Non-pigmented ciliary epithelial cell (primary cell): ENCODE measurements at regions not wholly inside any gene's neighbourhood (a gene's known extent, or its start where the extent isn't known, plus 50 kb on each side); places are given as distances from the start of the nearest gene placed in this dataset.

Source experiments
- DNase-seq: peaks from one replicate; pipeline ENCODE4 v3.0.0-alpha.2; 2010; ENCODE audit warnings: low read depth

- DNase-seq, result no peak
These were observed 197.2 kb downstream of the RWDD3 start for GRCh38 chr1:95431235-95431634.

GRCh38 chr1:95435611-95436010, 201.6 kb downstream of the RWDD3 start:
- no peak for DNase-seq

DNA sequence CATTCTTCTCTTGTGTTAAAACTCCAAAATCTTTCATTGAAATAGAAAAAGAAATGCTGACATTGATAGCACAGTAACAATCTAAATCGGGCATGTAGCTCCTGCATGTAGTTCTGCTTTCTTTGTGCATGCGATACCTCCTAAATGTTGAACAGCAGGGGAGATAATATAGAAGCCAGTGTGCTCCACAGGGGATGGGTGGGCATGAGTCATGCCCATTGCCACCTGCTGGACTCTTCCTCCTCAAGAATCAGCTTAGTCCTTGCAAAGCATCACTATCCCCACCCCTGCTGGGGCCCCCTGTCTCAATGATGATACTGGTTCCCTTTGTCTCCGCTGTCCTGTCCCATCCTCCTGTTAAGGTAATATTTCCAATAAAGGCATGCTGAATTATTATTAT, 203.0 kb downstream of the RWDD3 start:
- DNase-seq, result no peak

GRCh38 chr1:95437781-95438180, 203.8 kb downstream of the RWDD3 start:
- DNase-seq, result no peak

DNA sequence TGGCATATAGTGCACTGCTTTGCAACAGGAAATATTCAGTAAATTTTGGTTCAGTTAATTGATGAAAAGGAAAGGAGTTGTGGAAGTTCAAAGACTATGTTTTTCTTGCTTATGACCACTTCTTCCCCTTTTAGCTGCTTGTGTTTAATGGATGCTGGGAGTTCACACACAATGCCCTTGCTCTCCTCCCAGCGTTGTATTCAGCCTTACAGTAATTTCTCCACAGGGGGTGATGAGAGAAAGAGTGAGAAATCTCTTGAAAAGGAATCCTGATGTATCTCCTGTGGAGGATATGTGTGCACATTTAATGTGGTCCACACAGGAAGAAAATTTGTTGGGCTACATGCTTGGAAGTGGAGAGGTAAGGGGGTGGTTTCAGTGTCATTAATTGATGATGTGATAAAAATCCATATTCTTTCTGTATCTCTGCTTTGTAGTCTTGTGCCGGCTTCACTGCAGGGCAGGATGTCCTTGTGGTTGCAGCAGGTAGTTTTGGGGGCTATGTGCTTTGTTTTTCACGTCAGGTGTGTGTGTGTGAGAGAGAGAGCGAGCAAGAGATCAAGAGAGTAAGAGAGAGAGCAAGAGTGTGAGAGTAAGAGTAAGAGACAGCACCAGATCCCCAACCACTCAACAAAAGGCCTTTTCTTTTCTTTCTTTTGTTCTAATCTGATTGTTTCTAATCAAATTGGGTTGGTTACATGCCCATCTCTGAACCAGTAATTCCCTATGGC, 204.4 kb downstream of the RWDD3 start:
- no peak for DNase-seq

GRCh38 chr1:95440511-95440910, 206.5 kb downstream of the RWDD3 start:
- no peak for DNase-seq

DNA sequence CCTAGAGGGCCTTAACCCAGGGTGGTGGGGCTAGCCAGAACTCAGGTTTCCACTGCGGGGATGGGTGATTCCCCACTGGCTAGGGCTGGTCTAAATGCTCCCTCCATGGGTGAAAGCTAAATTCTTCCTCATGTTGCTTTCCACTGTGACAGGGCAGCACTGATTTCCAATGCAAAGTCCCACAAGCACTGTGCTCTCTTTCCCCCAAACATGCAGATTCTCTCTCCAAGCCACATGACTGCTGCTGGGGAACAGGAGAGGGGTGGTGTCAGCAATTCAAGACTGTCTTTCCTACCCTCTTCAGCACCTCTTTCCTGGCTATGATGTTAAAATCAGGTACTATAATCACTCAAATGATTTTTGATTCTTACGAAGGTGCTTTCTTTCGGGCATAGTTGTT, 215.5 kb downstream of the RWDD3 start:
- no peak for DNase-seq

DNA sequence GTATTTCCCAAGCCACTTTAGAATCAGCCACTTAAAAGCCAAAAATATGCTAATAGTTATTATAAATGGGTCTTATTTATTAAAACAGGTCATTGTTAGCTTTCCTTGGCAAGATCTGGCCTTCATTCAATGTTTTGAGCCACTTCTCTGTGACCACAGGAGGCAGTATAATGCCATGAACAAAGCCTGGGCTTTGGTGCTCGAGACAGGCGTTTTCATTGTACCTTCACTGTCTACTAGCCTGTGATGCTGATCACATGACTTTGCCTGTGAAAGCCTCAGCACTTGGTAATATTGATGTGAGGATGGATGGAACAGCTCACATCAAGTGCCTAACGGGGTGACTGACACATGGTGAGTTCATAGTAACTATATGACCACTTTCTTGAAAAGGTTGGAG, 217.0 kb downstream of the RWDD3 start:
- DNase-seq, result no peak

GRCh38 chr1:95451904-95452303, 217.9 kb downstream of the RWDD3 start:
- no peak for DNase-seq

GRCh38 chr1:95453053-95453452, 219.0 kb downstream of the RWDD3 start:
- DNase-seq, result no peak

GRCh38 chr1:95467036-95467435, 233.0 kb downstream of the RWDD3 start:
- DNase-seq, result no peak

DNA sequence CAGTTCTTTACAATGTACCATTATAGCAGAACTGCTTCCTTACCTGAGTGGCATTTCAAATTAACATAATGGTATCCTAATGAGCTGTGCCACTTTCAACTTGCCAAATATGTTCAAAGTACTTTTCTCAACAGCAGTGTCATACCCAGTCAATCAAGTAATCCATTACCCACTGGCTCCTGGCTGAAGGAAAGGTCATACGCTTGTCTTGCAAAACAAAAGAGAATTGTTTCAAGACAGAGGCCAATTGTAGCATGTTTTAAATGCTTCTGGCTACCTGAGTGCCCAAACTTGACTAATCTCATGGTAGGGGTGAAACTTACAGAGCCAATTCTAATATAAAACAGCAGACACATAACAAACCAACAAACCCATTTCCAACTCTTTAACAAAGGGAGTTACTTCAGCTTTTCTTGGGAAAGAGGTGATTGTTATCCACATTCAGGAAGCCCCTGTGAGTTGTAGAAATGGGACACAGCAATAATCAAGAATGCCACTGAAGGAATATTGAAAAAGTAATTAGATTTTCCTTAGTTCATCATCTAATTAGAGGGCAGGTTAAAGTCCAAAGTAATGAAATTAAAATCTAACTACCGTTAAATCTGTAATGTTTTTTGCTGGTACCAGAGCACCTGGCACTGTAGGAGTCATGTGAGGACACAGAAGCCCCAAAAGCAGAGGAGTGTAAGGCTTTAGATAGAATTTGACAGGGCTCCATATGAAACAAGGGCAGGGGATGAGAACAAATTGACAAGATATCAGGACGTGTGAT, 241.9 kb downstream of the RWDD3 start:
- DNase-seq, result no peak

- no peak for DNase-seq
These were observed 262.3 kb downstream of the RWDD3 start for GRCh38 chr1:95496307-95496706.

GRCh38 chr1:95496773-95497172, 262.8 kb downstream of the RWDD3 start:
- DNase-seq, result no peak

GRCh38 chr1:95497566-95497965, 263.6 kb downstream of the RWDD3 start:
- no peak for DNase-seq

GRCh38 chr1:95503278-95504030, 269.4 kb downstream of the RWDD3 start:
- DNase-seq, result no peak

DNA sequence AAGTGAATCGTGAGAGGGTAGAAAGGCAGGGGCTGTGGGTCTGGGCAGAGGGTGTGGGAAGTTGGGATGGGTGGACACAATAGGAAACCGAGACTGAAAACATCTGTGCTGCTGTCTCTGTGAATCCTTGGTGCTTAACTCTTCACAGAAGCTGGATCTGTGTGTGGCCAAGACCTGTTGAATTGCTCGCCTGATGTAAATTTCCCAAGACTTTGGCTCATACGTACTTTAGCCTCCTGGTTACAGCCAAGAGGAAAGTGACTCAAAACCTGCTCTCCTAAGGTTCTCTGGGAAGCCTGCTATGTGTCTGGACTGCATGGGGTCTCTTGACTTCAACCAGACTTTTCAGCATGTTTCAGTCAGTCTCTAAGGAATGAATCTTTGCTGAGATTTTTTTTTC, 270.3 kb downstream of the RWDD3 start:
- no peak for DNase-seq

GRCh38 chr1:95506736-95507414, 272.9 kb downstream of the RWDD3 start:
- DNase-seq, result no peak

DNA sequence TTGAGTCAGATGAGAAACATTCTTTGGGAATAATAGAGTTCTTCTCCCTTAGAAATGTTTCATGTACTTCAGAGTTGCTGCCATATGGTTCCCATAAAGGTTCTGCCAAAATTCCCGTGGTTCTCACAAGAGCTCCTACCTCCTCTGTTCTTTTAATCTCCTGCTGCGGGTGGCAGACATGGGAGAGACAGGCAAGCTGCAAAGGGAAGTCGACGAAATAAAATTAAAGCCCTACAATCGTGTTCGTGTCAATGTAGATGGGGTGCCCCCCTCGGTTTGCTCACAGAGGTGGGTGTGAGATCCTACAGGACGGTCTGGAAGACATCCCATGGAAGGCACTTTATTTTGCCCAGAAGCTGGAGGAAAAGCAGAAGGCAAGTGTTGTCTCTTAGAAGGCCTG, 276.0 kb downstream of the RWDD3 start:
- DNase-seq, result no peak

GRCh38 chr1:95512925-95513324, 278.9 kb downstream of the RWDD3 start:
- no peak for DNase-seq

- no peak for DNase-seq
These were observed 283.5 kb downstream of the RWDD3 start for GRCh38 chr1:95517506-95517905.

DNA sequence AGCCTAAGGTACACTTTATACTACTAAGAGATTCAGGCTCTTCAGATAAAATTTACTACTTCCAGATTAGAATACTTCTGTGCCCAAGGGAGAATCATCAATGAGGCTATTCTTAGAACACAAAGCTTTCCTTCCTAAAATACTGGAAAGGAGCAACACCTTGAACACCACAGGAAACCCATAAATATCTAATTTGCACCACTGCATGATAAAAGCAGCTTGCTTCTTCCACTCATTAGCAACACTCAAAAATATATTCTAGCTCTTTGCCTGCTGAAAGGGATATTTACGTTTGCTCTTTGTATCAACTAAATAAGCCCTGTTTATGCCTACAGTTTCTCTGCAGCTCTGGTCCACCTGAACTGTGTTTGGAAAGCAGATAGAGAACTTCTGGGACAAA, 284.3 kb downstream of the RWDD3 start:
- DNase-seq, result no peak
